ENCODE measurements at regions not wholly inside any gene's neighbourhood (a gene's known extent, or its start where the extent isn't known, plus 50 kb on each side); places are given as distances from the start of the nearest gene placed in this dataset.

- POLR2A ChIA-PET: no interaction called here
- Histone ChIP-seq H3K27me3 (ENCODE audit: insufficient read depth) (no peaks in the 10 kb centered on the region), H3K4me1 (ENCODE audit: control insufficient read depth in 1 of 2, insufficient read depth in 2 of 2, low read depth in 1 of 2, low read length in 1 of 2) (peaks cover 5 to 15% of the 10 kb centered on the region in 2 experiments; a peak in 3 of 4 replicates), H3K4me3 (ENCODE audit: low read depth in 2 of 2, low read length in 1 of 2) (no peak overlapping the region), H4K20me1 (ENCODE audit: insufficient read depth) (no peaks in the 10 kb centered on the region), H3F3A (replicated peaks; ENCODE audit: insufficient read depth) (peaks cover 3% of the 10 kb centered on the region), H3K9me2 (no peaks in the 10 kb centered on the region), H3K4me2 (no peak overlapping the region), H3K36me3 (replicated peaks in 1 of 2; ENCODE audit: control insufficient read depth in 1 of 2, insufficient read depth in 2 of 2, low read length in 1 of 2) (no peaks in the 10 kb centered on the region), H3K9ac (no peak overlapping the region), H3K27ac (ENCODE audit: low read depth in 2 of 2, low read length in 1 of 2) (no peak overlapping the region), H3K9me3 (no peaks in the 10 kb centered on the region), H2AFZ (ENCODE audit: low read depth) (no peak overlapping the region), H3K79me2 (ENCODE audit: insufficient read depth) (no peaks in the 10 kb centered on the region)
- WGBS (ENCODE audit: low lambda C conversion rate): 86% methylated on average over 4 of the region's 4 CpGs
- DNase-seq: no peak
- CTCF ChIA-PET: no interaction called here
- TF ChIP-seq YY1 (IDR thresholded peaks at IDR 0.05; ENCODE audit: low read depth) (no peak), TAF1 (IDR thresholded peaks at IDR 0.05; ENCODE audit: borderline replicate concordance, low read depth, low read length) (no peak), MXI1 (IDR thresholded peaks at IDR 0.05; ENCODE audit: low read depth, low read length) (no peak), USF1 (IDR thresholded peaks at IDR 0.05; ENCODE audit: borderline replicate concordance, low read depth) (no peak), MAX (IDR thresholded peaks at IDR 0.05; ENCODE audit: low read depth) (no peak), ELF1 (IDR thresholded peaks at IDR 0.05) (no peak), FOXJ3 (CRISPR knock-in tag; IDR thresholded peaks at IDR 0.05) (no peak), CTCF (IDR thresholded peaks at IDR 0.05) (no peak), GABPA (IDR thresholded peaks at IDR 0.05; ENCODE audit: low read depth) (no peak), TEAD4 (IDR thresholded peaks at IDR 0.05; ENCODE audit: borderline replicate concordance, insufficient read depth) (no peak), PBX3 (IDR thresholded peaks at IDR 0.05) (no peak), FOSL2 (IDR thresholded peaks at IDR 0.05; ENCODE audit: borderline replicate concordance, low read depth) (no peak), MEF2A (IDR thresholded peaks at IDR 0.05; ENCODE audit: borderline replicate concordance, low read depth) (no peak), RAD21 (IDR thresholded peaks at IDR 0.05; ENCODE audit: low read length) (no peak), SIN3A (IDR thresholded peaks at IDR 0.05; ENCODE audit: borderline replicate concordance, low read depth, low read length) (no peak), RXRA (IDR thresholded peaks at IDR 0.05; ENCODE audit: borderline replicate concordance, low read depth) (no peak), CHD2 (IDR thresholded peaks at IDR 0.05; ENCODE audit: low read length, partially characterized antibody) (no peak)
Observed at GRCh38 chr2:64202206-64202845, 58.1 kb upstream of the PELI1 start.

All from SK-N-SH (cell line).